ENCODE measurements at regions not wholly inside any gene's neighbourhood (a gene's known extent, or its start where the extent isn't known, plus 50 kb on each side); places are given as distances from the start of the nearest gene placed in this dataset.

DNA sequence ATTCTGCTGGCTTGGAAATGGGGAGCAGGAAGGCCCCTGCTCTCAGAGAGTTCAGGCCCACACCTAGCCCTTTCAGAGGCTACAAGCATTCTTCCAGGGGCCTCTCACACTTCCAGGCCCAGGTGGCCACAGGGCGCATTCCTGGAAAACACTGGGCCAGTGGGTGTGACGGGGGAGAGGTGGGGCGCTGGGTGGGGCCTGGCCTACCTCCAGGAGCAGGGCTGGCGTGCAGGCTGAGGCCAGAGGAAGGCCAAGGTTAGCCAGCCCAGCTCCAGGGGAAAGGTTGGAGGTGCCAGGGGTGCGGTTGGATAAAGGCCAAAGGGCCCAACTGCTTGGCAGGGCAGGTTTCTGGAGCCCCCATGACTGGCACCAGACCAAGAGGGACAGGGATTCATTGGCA is 198.2 kb downstream of the MAF start (continued):
- TF ChIP-seq CHD7 (IDR thresholded peaks at IDR 0.05; ENCODE audit: insufficient replicate concordance, low read length) (no peak), CBX8 (IDR thresholded peaks at IDR 0.05; ENCODE audit: borderline replicate concordance, low read depth, low read length) (no peak), TCF12 (IDR thresholded peaks at IDR 0.05; ENCODE audit: low read depth, low read length) (no peak), BRCA1 (IDR thresholded peaks at IDR 0.05; ENCODE audit: low read depth, low read length) (no peak)

Data from H1 (cell line).